Esophagus squamous epithelium (tissue), 4 donors: ENCODE measurements at regions not wholly inside any gene's neighbourhood (a gene's known extent, or its start where the extent isn't known, plus 50 kb on each side); places are given as distances from the start of the nearest gene placed in this dataset.

Experiments
- POLR2A ChIP-seq, 4 donors: fragments of 450-650 bp; IDR thresholded peaks; one replicate each; pipeline ENCODE4 v1.6.1; 2017; ENCODE audit warnings: antibody characterized with exemption in 4 of 4, mild to moderate bottlenecking in 4 of 4, moderate library complexity in 3 of 4
- TF ChIP-seq, protein P1 (sequence below), 6 experiments: fragments of 450-650 bp in 4 of 6; fragments of 200-600 bp in 2 of 6; sonication (generic) in 2 of 6; IDR thresholded peaks; one replicate each; pipeline ENCODE4 v1.5.1; 2016 to 2019; ENCODE audit warnings: antibody characterized with exemption in 6 of 6, mild to moderate bottlenecking in 4 of 6, moderate library complexity in 4 of 6

DNA sequence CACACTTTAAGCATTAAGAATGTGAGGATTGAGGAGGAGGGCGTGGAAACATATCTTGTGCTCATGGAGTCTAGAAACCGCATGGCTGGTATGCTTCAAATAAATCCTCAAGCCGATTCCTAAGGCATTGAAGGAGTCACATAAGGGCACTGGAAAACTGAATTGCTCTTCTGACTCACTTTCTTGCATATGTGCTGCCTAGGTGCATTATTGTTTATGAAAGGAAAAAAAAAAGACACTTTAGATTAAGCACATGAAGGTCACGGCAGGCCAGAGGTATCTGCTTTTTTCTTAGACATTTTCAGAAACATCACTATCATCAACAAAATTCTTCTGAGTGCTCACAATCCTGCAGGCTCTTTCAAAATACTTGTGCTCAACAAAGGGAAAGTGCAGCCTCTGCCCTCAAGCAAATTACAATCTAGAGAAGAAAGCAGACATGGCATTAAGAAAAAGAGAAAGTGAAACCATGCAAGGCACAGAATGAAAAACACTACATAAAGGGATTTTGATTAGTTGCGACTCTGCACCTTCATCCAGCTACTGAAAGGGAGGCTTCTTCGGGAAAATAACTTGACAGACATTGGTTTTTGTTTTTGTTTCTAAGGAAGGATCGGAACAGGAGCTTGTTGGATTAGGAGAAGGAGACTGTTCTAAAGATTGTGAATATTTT is 2117.6 kb downstream of the MAT2B start:
- no peak for TF ChIP-seq POLR2A (IDR thresholded peaks at IDR 0.05)
- TF ChIP-seq, protein P1, sequence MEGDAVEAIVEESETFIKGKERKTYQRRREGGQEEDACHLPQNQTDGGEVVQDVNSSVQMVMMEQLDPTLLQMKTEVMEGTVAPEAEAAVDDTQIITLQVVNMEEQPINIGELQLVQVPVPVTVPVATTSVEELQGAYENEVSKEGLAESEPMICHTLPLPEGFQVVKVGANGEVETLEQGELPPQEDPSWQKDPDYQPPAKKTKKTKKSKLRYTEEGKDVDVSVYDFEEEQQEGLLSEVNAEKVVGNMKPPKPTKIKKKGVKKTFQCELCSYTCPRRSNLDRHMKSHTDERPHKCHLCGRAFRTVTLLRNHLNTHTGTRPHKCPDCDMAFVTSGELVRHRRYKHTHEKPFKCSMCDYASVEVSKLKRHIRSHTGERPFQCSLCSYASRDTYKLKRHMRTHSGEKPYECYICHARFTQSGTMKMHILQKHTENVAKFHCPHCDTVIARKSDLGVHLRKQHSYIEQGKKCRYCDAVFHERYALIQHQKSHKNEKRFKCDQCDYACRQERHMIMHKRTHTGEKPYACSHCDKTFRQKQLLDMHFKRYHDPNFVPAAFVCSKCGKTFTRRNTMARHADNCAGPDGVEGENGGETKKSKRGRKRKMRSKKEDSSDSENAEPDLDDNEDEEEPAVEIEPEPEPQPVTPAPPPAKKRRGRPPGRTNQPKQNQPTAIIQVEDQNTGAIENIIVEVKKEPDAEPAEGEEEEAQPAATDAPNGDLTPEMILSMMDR (IDR thresholded peaks at IDR 0.05): no peak
